Vagina (tissue), 2 donors: ENCODE measurements at regions not wholly inside any gene's neighbourhood (a gene's known extent, or its start where the extent isn't known, plus 50 kb on each side); places are given as distances from the start of the nearest gene placed in this dataset.

ENCODE experiments used
- DNase-seq, 2 donors: peaks; one replicate each; pipeline ENCODE4 v3.0.0-alpha.2; 2017; ENCODE audit errors: extremely low spot score in 2 of 2
- H3K27ac ChIP-seq: fragments of 200-600 bp; sonication (generic); one replicate; pipeline ENCODE4 v1.5.1; 2019
- H3K27me3 ChIP-seq: fragments of 200-600 bp; sonication (generic); one replicate; pipeline ENCODE4 v1.5.1; 2019
- H3K36me3 ChIP-seq, 2 donors: fragments of 200-600 bp; sonication (generic); one replicate each; pipeline ENCODE4 v1.5.1; 2017 to 2019
- H3K4me1 ChIP-seq: fragments of 200-600 bp; sonication (generic); one replicate; pipeline ENCODE4 v1.5.1; 2019
- H3K4me3 ChIP-seq, 2 donors: fragments of 200-600 bp; sonication (generic); 1 replicate in 1 of 2; 2 replicates in 1 of 2; pipeline ENCODE4 v1.5.1; 2016 to 2019
- H3K9me3 ChIP-seq: fragments of 200-600 bp; sonication (generic); one replicate; pipeline ENCODE4 v1.5.1; 2019
- CTCF ChIP-seq, 3 experiments: fragments of 450-650 bp in 2 of 3; fragments of 200-600 bp in 1 of 3; sonication (generic) in 1 of 3; IDR thresholded peaks; one replicate each; pipeline ENCODE4 v1.5.1; 2017 to 2019; ENCODE audit warnings: antibody characterized with exemption in 3 of 3, mild to moderate bottlenecking in 2 of 3, moderate library complexity in 2 of 3
- POLR2A ChIP-seq, 2 donors: fragments of 450-650 bp; IDR thresholded peaks; one replicate each; pipeline ENCODE4 v1.6.1; 2017; ENCODE audit warnings: antibody characterized with exemption in 2 of 2, mild to moderate bottlenecking in 2 of 2, moderate library complexity in 2 of 2
- POLR2AphosphoS5 ChIP-seq, 2 donors: sonication (generic); formaldehyde crosslinking; IDR thresholded peaks; one replicate each; pipeline ENCODE4 v1.9.0; 2017; ENCODE audit warnings: antibody characterized with exemption in 2 of 2, mild to moderate bottlenecking in 2 of 2, low read depth in 1 of 2; ENCODE audit not compliant: insufficient read depth in 1 of 2
- intact Hi-C: fragments of 100-400 bp; cut with DNase I; formaldehyde crosslinking; loops from one replicate; pipeline ENCODE4 v1.15.1; 2023

GRCh38 chr14:86935241-86935885, 1057.6 kb downstream of the GALC start:
- Histone ChIP-seq H3K36me3 (no peaks in the 10 kb centered on the region), H3K27me3 (no peaks in the 10 kb centered on the region), H3K4me1 (no peaks in the 10 kb centered on the region), H3K9me3 (no peaks in the 10 kb centered on the region), H3K27ac (no peak overlapping the region), H3K4me3 (no peak overlapping the region)
- DNase-seq = no peak
- TF ChIP-seq CTCF (IDR thresholded peaks at IDR 0.05) = no peak
- TF ChIP-seq POLR2A (IDR thresholded peaks at IDR 0.05) = no peak
- no peak for TF ChIP-seq POLR2AphosphoS5 (IDR thresholded peaks at IDR 0.05; ENCODE audit: insufficient read depth in 1 of 2, low read depth in 1 of 2)
- intact Hi-C loops = no loop called here

- TF ChIP-seq POLR2AphosphoS5 (IDR thresholded peaks at IDR 0.05; ENCODE audit: insufficient read depth in 1 of 2, low read depth in 1 of 2) = no peak
- no peak for TF ChIP-seq POLR2A (IDR thresholded peaks at IDR 0.05)
- intact Hi-C loops = no loop called here
- no peak overlapping the region for H3K27ac ChIP-seq
- no peak for DNase-seq
- H3K27me3 ChIP-seq = no peaks in the 10 kb centered on the region
- no peaks in the 10 kb centered on the region for H3K9me3 ChIP-seq
- H3K4me3 ChIP-seq = no peak overlapping the region
- H3K4me1 ChIP-seq = no peaks in the 10 kb centered on the region
- no peaks in the 10 kb centered on the region for H3K36me3 ChIP-seq
Measured at GRCh38 chr14:86933958-86934595, 1058.9 kb downstream of the GALC start.

- H3K36me3 ChIP-seq = no peaks in the 10 kb centered on the region
- no peak for DNase-seq
- no peaks in the 10 kb centered on the region for H3K27me3 ChIP-seq
- intact Hi-C loops = no loop called here
- TF ChIP-seq CTCF (IDR thresholded peaks at IDR 0.05) = no peak
- no peak for TF ChIP-seq POLR2AphosphoS5 (IDR thresholded peaks at IDR 0.05; ENCODE audit: insufficient read depth in 1 of 2, low read depth in 1 of 2)
- TF ChIP-seq POLR2A (IDR thresholded peaks at IDR 0.05) = no peak
- H3K4me3 ChIP-seq = no peak overlapping the region
- no peaks in the 10 kb centered on the region for H3K4me1 ChIP-seq
- no peak overlapping the region for H3K27ac ChIP-seq
- no peaks in the 10 kb centered on the region for H3K9me3 ChIP-seq
Measured at GRCh38 chr14:86933460-86933859, 1059.5 kb downstream of the GALC start.

- no peaks in the 10 kb centered on the region for H3K4me1 ChIP-seq
- H3K9me3 ChIP-seq = no peaks in the 10 kb centered on the region
- DNase-seq = no peak
- intact Hi-C loops = no loop called here
- no peaks in the 10 kb centered on the region for H3K36me3 ChIP-seq
- TF ChIP-seq POLR2AphosphoS5 (IDR thresholded peaks at IDR 0.05; ENCODE audit: insufficient read depth in 1 of 2, low read depth in 1 of 2) (no peak), CTCF (IDR thresholded peaks at IDR 0.05) (no peak), POLR2A (IDR thresholded peaks at IDR 0.05) (no peak)
- no peak overlapping the region for H3K4me3 ChIP-seq
- no peak overlapping the region for H3K27ac ChIP-seq
- no peaks in the 10 kb centered on the region for H3K27me3 ChIP-seq
Measured at GRCh38 chr14:86915406-86915805, 1077.6 kb downstream of the GALC start.

GRCh38 chr14:86912709-86913108, 1080.3 kb downstream of the GALC start:
- Histone ChIP-seq H3K27ac (no peak overlapping the region), H3K4me3 (no peak overlapping the region), H3K4me1 (no peaks in the 10 kb centered on the region), H3K27me3 (no peaks in the 10 kb centered on the region), H3K9me3 (no peaks in the 10 kb centered on the region), H3K36me3 (no peaks in the 10 kb centered on the region)
- DNase-seq = no peak
- no peak for TF ChIP-seq POLR2A (IDR thresholded peaks at IDR 0.05)
- TF ChIP-seq CTCF (IDR thresholded peaks at IDR 0.05) = no peak
- no peak for TF ChIP-seq POLR2AphosphoS5 (IDR thresholded peaks at IDR 0.05; ENCODE audit: insufficient read depth in 1 of 2, low read depth in 1 of 2)
- intact Hi-C loops = no loop called here
